NCI-H526 treated with DMSO at 0.1 percent for 48 hours (cell line): ENCODE measurements at regions not wholly inside any gene's neighbourhood (a gene's known extent, or its start where the extent isn't known, plus 50 kb on each side); places are given as distances from the start of the nearest gene placed in this dataset.
"Not testable (repeated sequence)": the region's sequence is repeated elsewhere in the genome, so short reads cannot be mapped to it uniquely, and the experiment has no call there.

ENCODE experiments used
- DNase-seq: peaks from one replicate; lab custom pipeline; 2025; lab: John Stamatoyannopoulos, UW

- no peak for DNase-seq
These were observed 857.6 kb downstream of the TLE1 start for GRCh38 chr9:80831751-80832150.

- DNase-seq = no peak
These were observed 877.7 kb downstream of the TLE1 start for GRCh38 chr9:80811656-80812055.

DNA sequence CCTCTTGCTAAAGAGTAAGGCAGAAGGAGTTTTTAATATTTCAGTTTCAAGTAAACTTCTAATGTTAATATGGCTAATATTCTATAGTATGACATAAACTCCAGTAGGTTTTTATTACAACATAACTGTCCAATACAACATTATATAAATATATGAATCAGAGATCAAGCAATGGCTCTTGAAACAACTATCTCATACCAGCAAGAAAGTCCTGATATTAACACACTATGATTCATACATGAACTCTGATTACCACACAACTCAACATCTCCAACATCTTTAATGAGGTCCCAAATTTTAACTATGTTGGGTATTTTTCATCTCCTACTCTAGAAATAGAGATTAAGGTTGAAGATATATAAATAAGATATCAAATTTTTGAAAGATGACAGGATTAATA, 878.3 kb downstream of the TLE1 start:
- no peak for DNase-seq

GRCh38 chr9:80806671-80807070, 882.7 kb downstream of the TLE1 start:
- DNase-seq = no peak

GRCh38 chr9:80804873-80805272, 884.5 kb downstream of the TLE1 start:
- no peak for DNase-seq

GRCh38 chr9:80797831-80798688, 891.3 kb downstream of the TLE1 start:
- no peak for DNase-seq

GRCh38 chr9:80797101-80797829, 892.1 kb downstream of the TLE1 start:
- DNase-seq = no peak

DNA sequence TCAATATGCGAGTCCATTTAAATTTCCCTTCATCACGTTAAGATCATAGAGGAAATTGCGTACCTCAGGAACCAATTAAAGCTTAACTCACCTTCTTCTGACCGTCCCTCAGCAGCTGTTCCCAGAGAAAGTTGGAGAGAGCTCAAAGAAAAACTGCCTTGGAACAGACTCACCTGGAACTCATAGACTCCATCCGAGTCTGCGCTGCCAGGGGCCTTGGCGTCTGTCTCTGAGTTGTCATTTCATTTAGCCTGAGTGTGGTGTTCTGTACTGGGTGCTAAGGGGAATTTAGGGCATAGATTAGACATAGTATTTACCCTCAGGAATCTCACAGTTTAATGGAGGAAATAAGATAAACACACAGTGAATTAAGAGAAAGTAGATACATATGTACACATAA, 892.7 kb downstream of the TLE1 start:
- no peak for DNase-seq

DNA sequence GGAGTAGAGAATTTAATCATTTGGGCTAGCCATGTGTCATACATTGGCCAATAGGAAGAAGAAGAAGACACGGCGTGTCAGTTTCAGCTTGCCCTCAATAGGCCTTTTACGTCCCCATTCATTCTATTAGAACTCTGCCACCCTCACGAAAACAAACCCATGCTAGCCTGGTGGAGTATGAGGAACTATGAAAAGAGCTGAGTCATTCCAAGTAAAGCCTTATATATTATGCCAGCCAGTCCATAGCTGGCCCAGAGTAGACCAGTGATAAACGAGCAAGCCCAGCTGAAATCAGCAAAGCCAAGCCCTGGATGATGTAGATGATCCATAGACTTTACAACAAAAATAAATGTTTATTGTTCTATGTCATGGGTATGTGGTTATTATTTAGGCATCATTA, 895.1 kb downstream of the TLE1 start:
- DNase-seq = no peak

DNA sequence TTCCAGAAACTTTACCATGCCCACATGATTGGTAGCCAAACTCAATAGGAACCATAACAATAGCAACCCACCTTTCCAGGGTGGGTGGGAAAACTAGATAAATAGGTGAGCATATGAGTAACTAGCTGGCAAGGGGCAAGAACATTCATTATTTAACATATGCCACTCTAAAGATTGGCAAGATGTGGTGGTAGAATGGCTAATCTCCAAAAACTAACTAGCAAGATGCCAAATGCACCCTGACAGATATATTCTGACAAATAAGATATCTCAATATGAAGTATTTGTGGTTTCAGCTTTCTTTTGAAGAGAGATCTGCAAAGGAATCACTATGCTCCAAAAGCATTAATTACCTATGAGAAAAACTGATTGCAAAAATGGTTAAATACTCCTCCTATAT, 895.6 kb downstream of the TLE1 start:
- DNase-seq = no peak

DNA sequence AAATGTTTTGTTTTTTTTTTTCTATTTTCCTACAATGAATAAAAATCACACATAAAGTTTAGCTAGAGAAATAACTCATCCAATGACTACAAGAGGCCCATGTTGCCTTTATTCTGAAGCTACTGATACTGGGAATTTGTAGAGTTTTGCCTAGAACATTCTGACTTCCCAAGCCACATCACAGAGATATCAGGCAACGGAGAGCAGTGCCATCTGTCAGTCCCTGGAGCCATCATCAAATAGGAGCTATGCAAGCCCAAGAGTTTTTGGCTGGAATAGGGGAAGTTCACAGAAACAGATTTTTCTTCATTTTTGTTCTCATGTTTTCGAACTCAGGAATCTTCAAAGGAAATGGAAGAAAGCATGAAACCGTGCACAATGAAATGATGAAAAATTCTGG, 896.6 kb downstream of the TLE1 start:
- DNase-seq = no peak

DNA sequence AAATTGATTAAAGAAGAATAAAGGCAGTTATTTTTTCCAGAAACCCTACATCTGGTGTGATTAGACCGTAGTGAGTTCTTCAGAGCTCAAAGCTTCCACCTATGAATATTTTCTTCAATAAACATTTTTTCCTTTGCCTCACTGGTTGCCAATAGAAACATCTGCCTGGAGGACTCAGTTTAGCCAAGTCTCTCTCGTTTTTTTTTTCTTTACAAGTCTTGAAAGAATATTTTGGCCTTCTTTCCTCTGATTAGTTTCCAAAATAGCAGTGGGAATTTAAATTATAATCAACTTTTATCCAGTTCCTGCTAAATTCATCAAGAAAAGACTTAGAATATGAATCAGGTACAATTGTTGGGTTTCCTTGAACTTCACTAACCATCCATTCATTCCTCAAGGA, 897.5 kb downstream of the TLE1 start:
- DNase-seq = no peak

DNA sequence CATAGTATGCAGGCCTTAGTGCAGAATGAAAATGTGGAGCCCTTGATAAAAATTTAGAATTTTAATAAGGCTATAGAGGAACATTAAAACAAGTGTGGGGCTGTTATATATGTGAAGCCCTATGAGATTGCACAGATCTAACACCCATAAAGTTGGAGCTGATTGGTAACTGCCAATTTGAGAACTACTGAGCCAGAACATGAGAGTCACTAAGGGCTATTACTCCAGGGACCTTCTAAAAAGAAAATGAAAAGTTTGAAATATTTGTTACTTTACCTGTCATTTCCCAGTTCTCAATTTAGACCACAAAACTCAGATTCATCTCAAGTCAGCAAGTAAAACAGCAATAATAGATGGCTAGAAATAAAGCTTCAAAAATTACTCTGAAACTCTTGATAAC, 898.6 kb downstream of the TLE1 start:
- no peak for DNase-seq

GRCh38 chr9:80789831-80790230, 899.5 kb downstream of the TLE1 start:
- DNase-seq = no peak

- no peak for DNase-seq
These were observed 901.7 kb downstream of the TLE1 start for GRCh38 chr9:80787636-80788035.

DNA sequence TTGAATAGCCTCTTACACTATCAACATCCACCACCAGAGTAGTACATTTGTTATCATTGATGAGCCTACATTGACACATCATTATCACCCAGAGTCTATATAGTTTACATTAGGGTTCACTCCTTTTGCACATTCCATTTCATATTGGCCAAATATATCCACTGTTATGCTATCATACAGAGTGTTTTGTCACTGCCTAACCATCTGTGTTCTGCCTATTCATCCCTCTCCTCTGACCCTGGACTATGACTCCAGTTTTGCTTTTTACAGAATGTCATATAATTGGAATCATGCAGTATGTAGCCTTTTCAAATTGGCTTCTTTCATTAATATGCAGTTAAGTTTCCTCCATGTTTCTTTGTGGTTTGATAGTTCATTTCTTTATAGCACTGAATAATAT, 904.7 kb downstream of the TLE1 start:
- no peak for DNase-seq

- no peak for DNase-seq
These were observed 913.4 kb downstream of the TLE1 start for GRCh38 chr9:80775971-80776370.

DNA sequence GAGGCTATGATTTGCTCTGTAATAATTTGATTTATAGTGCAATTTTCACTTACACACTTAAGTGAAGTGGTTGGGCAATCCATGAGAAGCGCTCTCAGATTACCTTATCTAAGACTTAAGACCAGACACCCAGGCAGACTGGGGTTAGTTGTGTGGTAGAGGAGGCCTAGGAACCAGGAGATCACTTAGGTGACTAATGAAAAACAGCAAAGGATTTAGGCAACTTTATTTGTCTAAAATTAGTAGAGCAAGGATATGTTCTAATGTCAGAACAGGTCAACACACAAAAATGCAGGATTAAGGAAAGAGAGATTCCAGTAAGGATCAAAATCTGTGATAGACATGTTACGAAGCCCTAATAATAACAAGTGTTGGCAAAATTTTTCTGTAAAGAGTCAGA, 913.8 kb downstream of the TLE1 start:
- DNase-seq = no peak

- no peak for DNase-seq
These were observed 917.6 kb downstream of the TLE1 start for GRCh38 chr9:80771555-80772347.

GRCh38 chr9:80763536-80763935, 925.8 kb downstream of the TLE1 start:
- no peak for DNase-seq

DNA sequence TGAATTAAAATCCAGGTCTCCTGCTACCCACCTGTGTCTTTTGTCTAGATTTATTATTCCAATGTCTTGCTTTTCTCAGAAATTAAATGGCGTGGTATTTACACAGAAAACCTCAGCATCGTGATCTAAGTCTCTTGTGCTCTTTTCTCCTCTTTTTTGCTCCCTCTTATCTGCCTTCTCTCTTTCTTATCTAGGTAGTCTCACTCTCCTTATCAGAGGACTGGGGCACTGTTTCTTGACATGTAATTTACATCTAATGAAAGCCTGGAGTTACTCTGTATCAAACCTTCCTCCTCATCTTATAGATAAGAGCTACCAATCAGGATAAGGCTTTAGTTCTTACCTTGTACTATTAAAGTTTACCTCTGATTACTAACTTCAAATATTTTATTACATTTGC, 933.8 kb downstream of the TLE1 start:
- no peak for DNase-seq

GRCh38 chr9:80747056-80747455, 942.3 kb downstream of the TLE1 start:
- DNase-seq = not testable (repeated sequence)

DNA sequence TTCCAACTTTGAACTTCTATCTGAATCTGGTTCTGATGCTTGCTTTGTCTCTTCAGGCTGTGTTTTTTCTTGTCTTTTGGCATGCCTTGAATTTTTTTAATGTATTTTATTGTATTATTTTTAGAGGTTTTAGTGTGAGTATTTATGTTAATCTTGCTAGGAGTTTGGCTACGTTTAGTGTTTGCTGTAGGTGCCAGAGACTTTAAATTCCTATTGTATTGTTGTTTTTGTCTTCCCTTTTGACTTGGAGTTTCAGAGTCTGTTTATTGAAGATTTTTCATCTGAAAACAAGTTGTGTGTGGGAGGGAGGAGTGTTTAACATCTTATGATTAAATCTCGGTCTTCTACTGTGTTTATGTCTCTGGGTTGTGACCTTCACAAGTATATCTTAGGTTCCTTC, 956.8 kb downstream of the TLE1 start:
- no peak for DNase-seq
